ENCODE measurements at regions not wholly inside any gene's neighbourhood (a gene's known extent, or its start where the extent isn't known, plus 50 kb on each side); places are given as distances from the start of the nearest gene placed in this dataset.

DNA sequence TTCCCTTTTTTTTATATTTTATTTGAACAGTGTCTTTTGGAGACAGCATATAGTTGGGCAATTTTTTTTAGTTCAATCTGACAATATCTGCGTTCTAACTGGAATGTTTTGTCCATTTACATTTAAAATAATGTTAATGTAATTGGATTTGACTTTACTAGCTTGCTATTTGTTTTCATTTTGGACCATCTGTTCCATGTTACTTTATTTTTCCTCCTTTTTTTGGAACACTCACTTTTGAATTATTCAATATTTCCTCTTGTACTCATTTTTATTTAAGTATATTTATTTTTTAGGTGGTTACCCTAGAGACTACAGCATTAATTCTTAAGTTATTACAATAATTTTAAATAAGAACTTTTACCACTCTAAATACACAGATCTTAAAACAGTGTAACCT, 62.8 kb upstream of the C1orf87 start:
- TF ChIP-seq, protein P1, sequence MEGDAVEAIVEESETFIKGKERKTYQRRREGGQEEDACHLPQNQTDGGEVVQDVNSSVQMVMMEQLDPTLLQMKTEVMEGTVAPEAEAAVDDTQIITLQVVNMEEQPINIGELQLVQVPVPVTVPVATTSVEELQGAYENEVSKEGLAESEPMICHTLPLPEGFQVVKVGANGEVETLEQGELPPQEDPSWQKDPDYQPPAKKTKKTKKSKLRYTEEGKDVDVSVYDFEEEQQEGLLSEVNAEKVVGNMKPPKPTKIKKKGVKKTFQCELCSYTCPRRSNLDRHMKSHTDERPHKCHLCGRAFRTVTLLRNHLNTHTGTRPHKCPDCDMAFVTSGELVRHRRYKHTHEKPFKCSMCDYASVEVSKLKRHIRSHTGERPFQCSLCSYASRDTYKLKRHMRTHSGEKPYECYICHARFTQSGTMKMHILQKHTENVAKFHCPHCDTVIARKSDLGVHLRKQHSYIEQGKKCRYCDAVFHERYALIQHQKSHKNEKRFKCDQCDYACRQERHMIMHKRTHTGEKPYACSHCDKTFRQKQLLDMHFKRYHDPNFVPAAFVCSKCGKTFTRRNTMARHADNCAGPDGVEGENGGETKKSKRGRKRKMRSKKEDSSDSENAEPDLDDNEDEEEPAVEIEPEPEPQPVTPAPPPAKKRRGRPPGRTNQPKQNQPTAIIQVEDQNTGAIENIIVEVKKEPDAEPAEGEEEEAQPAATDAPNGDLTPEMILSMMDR (optimal IDR thresholded peaks at IDR 0.05 in 1 of 3, IDR thresholded peaks at IDR 0.05 in 1 of 3, conservative IDR thresholded peaks at IDR 0.05 in 1 of 3; ENCODE audit: extremely low read depth in 1 of 3, insufficient read depth in 2 of 3, low read length in 3 of 3): no peak
- TF ChIP-seq EZH2 (IDR thresholded peaks at IDR 0.05; ENCODE audit: low read length): no peak

All from keratinocyte (primary cell).